Endothelial cell (in vitro differentiated cells): ENCODE measurements at regions not wholly inside any gene's neighbourhood (a gene's known extent, or its start where the extent isn't known, plus 50 kb on each side); places are given as distances from the start of the nearest gene placed in this dataset.

Experiments
- DNase-seq: peaks from one replicate; pipeline ENCODE4 v3.0.0; 2021; ENCODE audit warnings: low spot score
- H3K27ac Mint-ChIP-seq: one replicate; pipeline ENCODE4 v1.8.0; 2021; ENCODE audit warnings: mixed read lengths, inconsistent platforms; ENCODE audit not compliant: unreplicated experiment
- H3K27me3 Mint-ChIP-seq: one replicate; pipeline ENCODE4 v1.8.0; 2021; ENCODE audit warnings: mild to moderate bottlenecking, moderate library complexity, mixed read lengths, inconsistent platforms; ENCODE audit not compliant: unreplicated experiment
- H3K36me3 Mint-ChIP-seq: one replicate; pipeline ENCODE4 v1.8.0; 2021; ENCODE audit warnings: mild to moderate bottlenecking, low read depth, mixed read lengths, inconsistent platforms; ENCODE audit not compliant: unreplicated experiment
- H3K4me1 Mint-ChIP-seq: one replicate; pipeline ENCODE4 v1.8.0; 2021; ENCODE audit warnings: mild to moderate bottlenecking, mixed read lengths, inconsistent platforms; ENCODE audit not compliant: unreplicated experiment
- H3K4me3 Mint-ChIP-seq: one replicate; pipeline ENCODE4 v1.8.0; 2021; ENCODE audit warnings: mild to moderate bottlenecking, mixed read lengths, inconsistent platforms; ENCODE audit not compliant: unreplicated experiment
- H3K9me3 Mint-ChIP-seq: one replicate; pipeline ENCODE4 v1.8.0; 2021; ENCODE audit warnings: mixed read lengths, inconsistent platforms; ENCODE audit not compliant: unreplicated experiment
- TF ChIP-seq, protein P1 (sequence below): fragments of 200-600 bp; sonication (generic); IDR thresholded peaks from one replicate; pipeline ENCODE4 v1.5.0; 2021; ENCODE audit warnings: antibody characterized with exemption; ENCODE audit not compliant: unreplicated experiment

DNA sequence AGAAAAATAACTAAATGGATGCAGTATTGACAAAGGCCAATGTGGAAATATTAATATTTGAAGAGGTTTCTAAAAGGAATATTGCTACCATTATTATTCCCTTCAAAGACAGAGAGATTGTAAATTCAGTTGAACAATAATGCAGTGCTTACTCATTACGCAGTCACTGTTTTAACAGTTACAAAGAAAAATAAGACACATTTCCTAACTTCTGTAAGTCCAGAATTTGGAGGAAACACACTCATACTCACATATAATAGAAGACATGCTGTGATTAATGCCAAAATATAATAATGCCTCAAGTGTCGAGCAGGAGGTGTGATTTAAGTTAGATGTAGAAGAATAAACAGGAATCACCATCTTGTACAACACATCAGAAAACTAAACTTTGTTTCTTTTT is 389.2 kb downstream of the FBXO15 start:
- DNase-seq: no peak
- Mint-ChIP-seq H3K27me3 (peaks cover 3% of the 10 kb centered on the region), H3K27ac (no peak overlapping the region), H3K4me1 (no peaks in the 10 kb centered on the region), H3K4me3 (no peak overlapping the region), H3K9me3 (no peaks in the 10 kb centered on the region), H3K36me3 (no peaks in the 10 kb centered on the region)
- TF ChIP-seq, protein P1, sequence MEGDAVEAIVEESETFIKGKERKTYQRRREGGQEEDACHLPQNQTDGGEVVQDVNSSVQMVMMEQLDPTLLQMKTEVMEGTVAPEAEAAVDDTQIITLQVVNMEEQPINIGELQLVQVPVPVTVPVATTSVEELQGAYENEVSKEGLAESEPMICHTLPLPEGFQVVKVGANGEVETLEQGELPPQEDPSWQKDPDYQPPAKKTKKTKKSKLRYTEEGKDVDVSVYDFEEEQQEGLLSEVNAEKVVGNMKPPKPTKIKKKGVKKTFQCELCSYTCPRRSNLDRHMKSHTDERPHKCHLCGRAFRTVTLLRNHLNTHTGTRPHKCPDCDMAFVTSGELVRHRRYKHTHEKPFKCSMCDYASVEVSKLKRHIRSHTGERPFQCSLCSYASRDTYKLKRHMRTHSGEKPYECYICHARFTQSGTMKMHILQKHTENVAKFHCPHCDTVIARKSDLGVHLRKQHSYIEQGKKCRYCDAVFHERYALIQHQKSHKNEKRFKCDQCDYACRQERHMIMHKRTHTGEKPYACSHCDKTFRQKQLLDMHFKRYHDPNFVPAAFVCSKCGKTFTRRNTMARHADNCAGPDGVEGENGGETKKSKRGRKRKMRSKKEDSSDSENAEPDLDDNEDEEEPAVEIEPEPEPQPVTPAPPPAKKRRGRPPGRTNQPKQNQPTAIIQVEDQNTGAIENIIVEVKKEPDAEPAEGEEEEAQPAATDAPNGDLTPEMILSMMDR: no peak

DNA sequence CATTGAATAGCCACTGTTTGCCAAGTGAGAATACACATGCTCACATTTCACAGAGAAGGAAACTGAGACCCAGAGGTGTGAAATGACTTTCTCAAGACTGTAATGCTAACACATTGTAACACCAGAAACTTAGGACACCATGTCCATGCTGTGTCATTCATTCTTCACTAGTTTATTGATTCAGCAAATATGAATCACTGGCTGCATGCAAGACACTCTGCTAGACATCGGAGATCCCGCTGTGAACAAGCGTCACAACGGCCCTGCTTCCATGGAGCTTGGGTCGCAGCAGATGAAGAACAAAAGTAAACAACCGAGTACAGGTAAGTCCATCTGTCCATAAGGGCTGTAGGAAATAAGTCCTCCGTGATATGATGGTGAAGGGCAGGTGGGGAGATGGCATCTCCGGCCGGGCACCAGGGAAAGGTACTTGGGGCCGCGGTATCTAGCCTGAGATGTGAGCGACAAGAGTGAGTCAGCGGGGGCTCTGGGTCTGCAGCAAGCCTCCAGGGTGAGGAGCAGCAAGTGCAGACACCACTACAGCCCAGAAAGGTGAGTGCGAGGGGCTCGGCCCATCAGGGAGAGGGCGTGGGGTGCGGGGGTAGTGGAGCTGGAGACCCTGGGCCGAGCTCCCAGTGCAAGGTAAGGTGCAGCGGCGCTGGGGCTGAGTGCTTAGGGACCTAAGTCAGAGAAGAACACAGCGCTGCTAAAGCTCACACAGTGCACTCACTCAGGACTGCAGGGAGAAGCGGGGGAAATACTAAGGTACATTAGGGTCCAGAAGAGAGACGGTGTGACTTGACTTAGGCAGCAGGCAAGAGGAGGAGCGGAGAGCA is 391.2 kb downstream of the FBXO15 start:
- Mint-ChIP-seq H3K9me3 (no peaks in the 10 kb centered on the region), H3K27ac (no peak overlapping the region), H3K4me3 (no peak overlapping the region), H3K36me3 (no peaks in the 10 kb centered on the region), H3K4me1 (no peaks in the 10 kb centered on the region), H3K27me3 (peaks cover 3% of the 10 kb centered on the region)
- no peak for DNase-seq
- TF ChIP-seq, protein P1: no peak

DNA sequence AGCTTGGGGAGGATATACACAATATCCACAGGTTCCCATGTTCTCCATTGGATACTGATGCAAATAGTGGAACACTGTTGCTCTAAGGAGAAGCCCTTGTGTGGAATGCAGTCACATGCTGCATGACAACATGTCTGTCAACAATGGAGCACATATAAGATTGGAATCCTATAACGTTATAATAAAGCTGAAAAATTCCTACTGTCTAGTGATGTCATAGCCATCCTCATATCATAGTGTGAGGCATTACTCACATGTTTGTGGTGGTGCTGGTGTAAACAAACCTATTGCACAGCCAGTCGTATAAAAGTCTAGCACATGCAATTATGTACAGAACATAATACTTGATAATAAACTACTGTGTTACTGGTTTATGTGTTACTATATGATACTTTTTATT is 394.7 kb downstream of the FBXO15 start:
- H3K27ac Mint-ChIP-seq: no peak overlapping the region
- TF ChIP-seq, protein P1: no peak
- no peak for DNase-seq
- H3K27me3 Mint-ChIP-seq: peaks cover 3% of the 10 kb centered on the region
- no peaks in the 10 kb centered on the region for H3K9me3 Mint-ChIP-seq
- H3K4me3 Mint-ChIP-seq: no peak overlapping the region
- H3K4me1 Mint-ChIP-seq: no peaks in the 10 kb centered on the region
- H3K36me3 Mint-ChIP-seq: no peaks in the 10 kb centered on the region

DNA sequence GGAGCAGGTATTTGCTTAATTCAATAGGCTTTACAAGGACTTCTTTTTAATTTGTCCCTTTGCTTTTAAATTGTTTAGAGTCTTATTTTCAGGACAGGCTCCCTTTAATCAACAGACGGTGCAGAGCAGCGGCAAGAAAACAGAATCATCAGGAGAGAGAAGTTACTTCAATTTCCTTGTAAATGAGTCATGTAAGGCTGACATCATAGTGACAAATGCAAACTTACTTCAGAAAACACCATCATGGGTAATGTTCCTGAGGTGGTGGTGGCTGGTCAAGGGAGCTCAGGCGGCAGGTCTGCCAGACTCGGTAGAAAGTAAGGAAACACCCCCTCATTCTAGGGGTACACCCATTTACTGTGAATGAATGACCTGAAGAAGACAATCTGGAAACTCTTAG is 395.1 kb downstream of the FBXO15 start:
- H3K9me3 Mint-ChIP-seq: no peaks in the 10 kb centered on the region
- no peaks in the 10 kb centered on the region for H3K4me1 Mint-ChIP-seq
- no peak overlapping the region for H3K27ac Mint-ChIP-seq
- H3K27me3 Mint-ChIP-seq: peaks cover 3% of the 10 kb centered on the region
- no peak overlapping the region for H3K4me3 Mint-ChIP-seq
- H3K36me3 Mint-ChIP-seq: no peaks in the 10 kb centered on the region
- TF ChIP-seq, protein P1: no peak
- DNase-seq: no peak

DNA sequence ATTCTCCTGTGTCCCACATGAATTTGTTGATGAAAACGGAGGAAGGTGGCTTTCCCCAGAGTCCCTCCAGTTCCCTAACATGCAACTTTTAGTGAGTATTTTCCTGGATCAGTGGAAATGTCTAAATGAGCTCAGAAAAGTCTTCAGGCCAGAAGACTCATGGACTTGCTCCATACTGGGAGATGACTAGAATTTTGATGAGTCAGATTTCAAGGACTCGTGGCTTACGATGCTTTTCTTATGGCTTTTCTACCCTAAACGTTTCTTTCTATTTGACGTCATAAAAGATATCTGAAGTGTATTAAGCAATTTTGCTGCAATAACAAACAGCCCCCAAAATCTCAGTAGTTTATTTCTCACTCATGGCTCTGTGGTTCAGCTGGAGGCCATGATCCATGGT is 397.6 kb downstream of the FBXO15 start:
- Mint-ChIP-seq H3K9me3 (no peaks in the 10 kb centered on the region), H3K27me3 (no peaks in the 10 kb centered on the region), H3K36me3 (no peaks in the 10 kb centered on the region), H3K4me1 (no peaks in the 10 kb centered on the region), H3K4me3 (no peak overlapping the region), H3K27ac (no peak overlapping the region)
- no peak for DNase-seq
- TF ChIP-seq, protein P1: no peak
